Prostate gland (tissue), 2 donors: ENCODE measurements at regions not wholly inside any gene's neighbourhood (a gene's known extent, or its start where the extent isn't known, plus 50 kb on each side); places are given as distances from the start of the nearest gene placed in this dataset.
"Not testable (repeated sequence)": the region's sequence is repeated elsewhere in the genome, so short reads cannot be mapped to it uniquely, and the experiment has no call there.

Source experiments
- DNase-seq: peaks from one replicate; pipeline ENCODE4 v3.0.0-alpha.2; 2019; ENCODE audit warnings: low spot score
- H3K27ac ChIP-seq, 2 donors: fragments of 200-600 bp; sonication (generic); 2 replicates each; pipeline ENCODE4 v1.5.1; 2017 to 2019
- H3K27me3 ChIP-seq: fragments of 200-600 bp; sonication (generic); replicated peaks from 2 replicates; pipeline ENCODE4 v1.5.1; 2019; ENCODE audit not compliant: insufficient read depth
- H3K36me3 ChIP-seq, 2 donors: fragments of 200-600 bp; sonication (generic); 1 replicate in 1 of 2; 2 replicates in 1 of 2; pipeline versions ENCODE4 v1.5.1 to v1.8.1; 2017 to 2019
- H3K4me1 ChIP-seq: fragments of 200-600 bp; sonication (generic); replicated peaks from 2 replicates; pipeline ENCODE4 v1.5.1; 2019
- H3K4me3 ChIP-seq, 2 donors: fragments of 200-600 bp; sonication (generic); 2 replicates each; pipeline ENCODE4 v1.5.1; 2017 to 2019
- H3K9me3 ChIP-seq: fragments of 200-600 bp; sonication (generic); 2 replicates; pipeline ENCODE4 v1.5.1; 2017
- WGBS: methylation state at CpG from one replicate; pipeline ENCODE4 v1.1.5; 2018; 5-methylcytosine and 5-hydroxymethylcytosine counted together
- intact Hi-C: fragments of 100-400 bp; cut with DNase I; formaldehyde crosslinking; loops from one replicate; pipeline ENCODE4 v1.14.2; 2022
- TF ChIP-seq, protein P1 (sequence below), 4 experiments: fragments of 200-600 bp in 2 of 4; fragments of 450-650 bp in 2 of 4; sonication (generic) in 2 of 4; IDR thresholded peaks; 1 replicate in 3 of 4; 2 replicates in 1 of 4; pipeline ENCODE4 v1.5.1; 2016 to 2019; ENCODE audit warnings: antibody characterized with exemption in 4 of 4, mild to moderate bottlenecking in 2 of 4, moderate library complexity in 2 of 4

DNA sequence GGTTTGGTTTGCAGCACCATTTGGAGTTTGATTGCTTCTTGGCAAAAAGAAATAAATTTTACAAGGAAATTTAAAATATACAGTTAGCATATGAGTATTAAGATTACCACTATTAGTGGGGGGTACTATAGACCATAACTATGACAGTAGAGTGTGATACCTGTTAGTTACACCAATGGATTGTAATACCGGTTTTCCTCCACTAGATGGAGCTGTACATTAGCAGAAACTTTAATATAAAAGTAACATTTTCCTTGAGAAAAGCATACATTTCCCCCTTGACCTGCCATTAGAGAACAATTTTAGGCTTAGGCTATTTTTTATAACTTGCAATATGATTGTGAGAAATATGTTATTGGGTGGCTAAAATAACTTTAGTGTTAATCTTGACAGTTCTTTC is 163.9 kb upstream of the TGIF2LX start:
- H3K27me3 ChIP-seq, intact Hi-C loops, H3K4me1 ChIP-seq, H3K9me3 ChIP-seq, DNase-seq, H3K4me3 ChIP-seq, H3K36me3 ChIP-seq, H3K27ac ChIP-seq: not testable (repeated sequence)
- WGBS: 13% methylated on average over 1 of the region's 1 CpG
- TF ChIP-seq, protein P1, sequence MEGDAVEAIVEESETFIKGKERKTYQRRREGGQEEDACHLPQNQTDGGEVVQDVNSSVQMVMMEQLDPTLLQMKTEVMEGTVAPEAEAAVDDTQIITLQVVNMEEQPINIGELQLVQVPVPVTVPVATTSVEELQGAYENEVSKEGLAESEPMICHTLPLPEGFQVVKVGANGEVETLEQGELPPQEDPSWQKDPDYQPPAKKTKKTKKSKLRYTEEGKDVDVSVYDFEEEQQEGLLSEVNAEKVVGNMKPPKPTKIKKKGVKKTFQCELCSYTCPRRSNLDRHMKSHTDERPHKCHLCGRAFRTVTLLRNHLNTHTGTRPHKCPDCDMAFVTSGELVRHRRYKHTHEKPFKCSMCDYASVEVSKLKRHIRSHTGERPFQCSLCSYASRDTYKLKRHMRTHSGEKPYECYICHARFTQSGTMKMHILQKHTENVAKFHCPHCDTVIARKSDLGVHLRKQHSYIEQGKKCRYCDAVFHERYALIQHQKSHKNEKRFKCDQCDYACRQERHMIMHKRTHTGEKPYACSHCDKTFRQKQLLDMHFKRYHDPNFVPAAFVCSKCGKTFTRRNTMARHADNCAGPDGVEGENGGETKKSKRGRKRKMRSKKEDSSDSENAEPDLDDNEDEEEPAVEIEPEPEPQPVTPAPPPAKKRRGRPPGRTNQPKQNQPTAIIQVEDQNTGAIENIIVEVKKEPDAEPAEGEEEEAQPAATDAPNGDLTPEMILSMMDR (IDR thresholded peaks at IDR 0.05): peak in 2 of 4 experiments; percentile 18 to 29

DNA sequence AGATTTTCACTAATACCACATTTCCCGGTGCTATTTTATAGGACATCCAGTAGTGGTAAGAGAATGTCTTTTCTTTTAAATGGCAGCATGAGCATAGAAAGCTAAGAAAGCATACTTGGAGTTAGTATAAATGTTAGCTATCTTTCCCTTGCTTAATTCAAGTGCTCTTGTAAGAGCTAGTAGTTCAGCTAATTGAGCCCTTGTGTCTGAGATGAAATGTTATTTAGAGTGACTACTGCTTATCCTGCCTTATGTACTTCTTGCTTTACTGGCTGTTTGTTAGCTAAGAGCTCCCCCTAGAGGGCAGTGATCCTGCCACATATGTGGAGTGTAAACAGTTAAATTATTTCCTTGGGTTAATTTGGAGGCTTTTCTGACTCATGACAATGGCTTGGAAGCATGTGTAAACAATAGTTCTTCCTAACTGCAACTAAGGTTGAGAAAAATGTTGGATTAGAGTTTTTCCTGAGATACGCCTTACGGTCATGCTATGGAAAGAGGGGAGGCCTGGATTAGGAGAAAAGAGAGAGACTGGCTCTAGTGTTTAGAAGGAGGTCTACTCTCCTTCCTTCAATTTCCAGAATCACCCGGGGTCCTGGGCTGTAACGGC is 162.5 kb upstream of the TGIF2LX start:
- WGBS: 77% methylated on average over 5 of the region's 5 CpGs
- H3K27me3 ChIP-seq, H3K4me3 ChIP-seq, H3K27ac ChIP-seq, intact Hi-C loops, H3K9me3 ChIP-seq, DNase-seq, H3K36me3 ChIP-seq, H3K4me1 ChIP-seq: not testable (repeated sequence)

DNA sequence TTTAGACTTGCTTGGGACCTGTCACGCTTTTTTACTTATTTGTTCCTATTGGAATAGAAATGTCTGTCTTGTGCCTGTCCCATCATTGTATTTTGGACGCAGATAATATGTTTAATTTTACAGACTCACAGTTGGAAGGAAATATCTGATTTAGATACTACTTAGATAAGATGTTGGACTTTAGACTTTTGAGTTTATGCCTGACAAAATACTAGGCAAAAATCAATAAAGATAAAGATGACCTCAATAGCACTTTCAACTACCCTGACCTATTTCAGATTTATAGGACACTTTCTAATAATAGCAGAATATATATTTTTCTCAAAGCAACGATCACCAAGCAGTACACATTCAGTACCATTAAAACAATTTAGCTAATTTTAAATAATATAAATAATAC is 150.1 kb upstream of the TGIF2LX start:
- H3K4me1 ChIP-seq, H3K9me3 ChIP-seq, H3K4me3 ChIP-seq, DNase-seq, H3K36me3 ChIP-seq, H3K27me3 ChIP-seq, intact Hi-C loops, H3K27ac ChIP-seq: not testable (repeated sequence)
- WGBS: 83% methylated on average over 3 of the region's 3 CpGs

DNA sequence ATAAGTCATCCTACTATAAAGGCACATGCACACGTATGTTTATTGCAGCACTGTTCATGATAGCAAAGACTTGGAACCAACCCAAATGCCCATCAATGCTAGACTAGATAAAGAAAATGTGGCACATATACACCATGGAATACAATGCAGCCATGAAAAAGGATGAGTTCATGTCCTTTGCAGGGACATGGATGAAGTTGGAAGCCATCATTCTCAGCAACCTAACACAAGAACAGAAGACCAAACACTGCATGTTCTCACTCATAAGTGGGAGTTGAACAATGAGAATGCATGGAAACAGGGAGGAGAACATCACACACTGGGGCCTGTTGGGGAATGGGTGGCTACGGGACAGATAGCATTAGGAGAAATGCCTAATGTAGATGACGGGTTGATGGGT is 110.3 kb upstream of the TGIF2LX start:
- DNase-seq, H3K27me3 ChIP-seq, intact Hi-C loops, H3K4me3 ChIP-seq, H3K4me1 ChIP-seq, H3K27ac ChIP-seq, H3K36me3 ChIP-seq, H3K9me3 ChIP-seq: not testable (repeated sequence)
- WGBS: 100% methylated on average over 3 of the region's 3 CpGs

DNA sequence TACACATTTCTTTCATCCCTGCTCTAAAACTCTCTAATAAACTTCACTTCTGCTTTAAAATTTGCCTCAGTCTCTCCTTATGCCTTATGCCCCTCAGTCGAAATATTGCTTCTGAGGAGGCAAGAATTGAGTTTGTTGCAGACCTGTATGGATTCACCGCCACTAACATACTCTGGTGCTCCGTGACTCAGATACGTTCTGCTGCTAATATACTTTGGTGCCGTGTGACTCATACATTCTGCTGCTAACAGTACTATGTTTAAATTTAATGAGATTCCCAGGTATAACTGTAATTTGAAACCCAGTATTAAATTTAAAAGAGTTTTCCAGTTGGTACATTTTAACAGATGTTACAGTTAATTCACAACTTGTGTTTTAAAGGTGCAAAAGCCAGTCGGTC is 82.0 kb upstream of the TGIF2LX start:
- 89% methylated on average over 6 of the region's 6 CpGs for WGBS

DNA sequence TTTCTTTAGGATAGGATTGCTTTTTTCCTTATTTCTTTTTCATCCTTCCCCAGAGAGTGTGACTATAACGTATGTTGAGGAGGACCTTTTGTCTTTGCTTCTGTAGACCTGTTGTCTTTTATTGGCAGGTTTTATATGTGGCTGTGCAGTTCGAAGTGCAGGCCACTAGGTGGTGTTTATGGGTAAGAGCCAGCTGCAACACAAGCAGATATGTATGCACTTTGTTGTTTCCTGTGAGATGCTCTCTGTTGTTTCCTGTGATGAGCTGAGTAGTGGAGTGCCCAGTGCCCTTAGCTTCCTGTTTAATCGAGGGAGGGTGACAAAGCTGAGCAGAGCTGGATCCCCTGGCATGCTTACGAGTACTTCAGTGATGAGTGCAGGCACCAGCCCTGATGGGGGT is 50.0 kb upstream of the TGIF2LX start:
- TF ChIP-seq, protein P1 (IDR thresholded peaks at IDR 0.05): peak in 1 of 4 experiments; percentile 11
- H3K27me3 ChIP-seq, H3K9me3 ChIP-seq, H3K27ac ChIP-seq, intact Hi-C loops, H3K4me1 ChIP-seq, DNase-seq, H3K4me3 ChIP-seq, H3K36me3 ChIP-seq: not testable (repeated sequence)
- 71% methylated on average over 2 of the region's 4 CpGs for WGBS

More for the DNA sequence above, 82.0 kb upstream of the TGIF2LX start:
- H3K36me3 ChIP-seq, H3K27me3 ChIP-seq, intact Hi-C loops, H3K9me3 ChIP-seq, H3K4me1 ChIP-seq, DNase-seq, H3K27ac ChIP-seq, H3K4me3 ChIP-seq: not testable (repeated sequence)
